ENCODE measurements at regions not wholly inside any gene's neighbourhood (a gene's known extent, or its start where the extent isn't known, plus 50 kb on each side); places are given as distances from the start of the nearest gene placed in this dataset.
"Not testable (repeated sequence)": the region's sequence is repeated elsewhere in the genome, so short reads cannot be mapped to it uniquely, and the experiment has no call there.

- TF ChIP-seq, protein P1, sequence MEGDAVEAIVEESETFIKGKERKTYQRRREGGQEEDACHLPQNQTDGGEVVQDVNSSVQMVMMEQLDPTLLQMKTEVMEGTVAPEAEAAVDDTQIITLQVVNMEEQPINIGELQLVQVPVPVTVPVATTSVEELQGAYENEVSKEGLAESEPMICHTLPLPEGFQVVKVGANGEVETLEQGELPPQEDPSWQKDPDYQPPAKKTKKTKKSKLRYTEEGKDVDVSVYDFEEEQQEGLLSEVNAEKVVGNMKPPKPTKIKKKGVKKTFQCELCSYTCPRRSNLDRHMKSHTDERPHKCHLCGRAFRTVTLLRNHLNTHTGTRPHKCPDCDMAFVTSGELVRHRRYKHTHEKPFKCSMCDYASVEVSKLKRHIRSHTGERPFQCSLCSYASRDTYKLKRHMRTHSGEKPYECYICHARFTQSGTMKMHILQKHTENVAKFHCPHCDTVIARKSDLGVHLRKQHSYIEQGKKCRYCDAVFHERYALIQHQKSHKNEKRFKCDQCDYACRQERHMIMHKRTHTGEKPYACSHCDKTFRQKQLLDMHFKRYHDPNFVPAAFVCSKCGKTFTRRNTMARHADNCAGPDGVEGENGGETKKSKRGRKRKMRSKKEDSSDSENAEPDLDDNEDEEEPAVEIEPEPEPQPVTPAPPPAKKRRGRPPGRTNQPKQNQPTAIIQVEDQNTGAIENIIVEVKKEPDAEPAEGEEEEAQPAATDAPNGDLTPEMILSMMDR (IDR thresholded peaks at IDR 0.05; ENCODE audit: insufficient read depth, low read length, poor library complexity, severe bottlenecking), result no peak
- Histone ChIP-seq H3K4me3 (ENCODE audit: low read depth, low read length) (no peak overlapping the region), H3K27me3 (ENCODE audit: control insufficient read depth, insufficient read depth, low read length) (no peaks in the 10 kb centered on the region), H3K36me3 (ENCODE audit: control insufficient read depth, insufficient read depth, low read length) (no peaks in the 10 kb centered on the region)
- DNase-seq (ENCODE audit: low read depth), result no peak
Observed at GRCh38 chr2:65914244-65914786, 481.9 kb upstream of the SPRED2 start.

DNA sequence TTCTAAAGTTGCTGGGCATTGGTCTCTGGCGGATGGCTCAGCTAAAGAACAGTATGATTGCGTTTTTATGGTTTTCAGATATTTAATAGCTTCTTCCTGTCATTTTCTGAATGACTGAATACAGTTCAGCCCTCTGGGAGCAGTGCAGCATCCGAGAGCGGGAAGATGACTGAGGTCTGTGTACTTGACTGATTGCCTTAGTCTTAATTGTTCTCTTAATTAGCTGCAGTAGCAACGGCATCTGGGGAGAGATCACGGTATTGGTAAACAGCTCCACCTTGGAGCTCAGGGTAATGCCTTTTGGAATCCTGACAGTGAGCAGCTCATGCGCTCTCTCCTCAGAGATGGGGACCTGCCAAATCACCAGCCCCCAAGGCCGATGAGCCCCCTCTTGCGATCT, 481.4 kb upstream of the SPRED2 start:
- Histone ChIP-seq H3K27me3 (ENCODE audit: control insufficient read depth, insufficient read depth, low read length) (no peaks in the 10 kb centered on the region), H3K36me3 (ENCODE audit: control insufficient read depth, insufficient read depth, low read length) (no peaks in the 10 kb centered on the region), H3K4me3 (ENCODE audit: low read depth, low read length) (no peak overlapping the region)
- TF ChIP-seq, protein P1 (IDR thresholded peaks at IDR 0.05; ENCODE audit: insufficient read depth, low read length, poor library complexity, severe bottlenecking), result no peak
- no peak for DNase-seq (ENCODE audit: low read depth)

GRCh38 chr2:65901756-65902155, 469.4 kb upstream of the SPRED2 start:
- Histone ChIP-seq H3K27me3 (ENCODE audit: control insufficient read depth, insufficient read depth, low read length) (no peaks in the 10 kb centered on the region), H3K4me3 (ENCODE audit: low read depth, low read length) (no peak overlapping the region), H3K36me3 (ENCODE audit: control insufficient read depth, insufficient read depth, low read length) (no peaks in the 10 kb centered on the region)
- TF ChIP-seq, protein P1 (IDR thresholded peaks at IDR 0.05; ENCODE audit: insufficient read depth, low read length, poor library complexity, severe bottlenecking), result no peak
- DNase-seq (ENCODE audit: low read depth), result no peak

- Histone ChIP-seq H3K27me3 (ENCODE audit: control insufficient read depth, insufficient read depth, low read length) (no peaks in the 10 kb centered on the region), H3K4me3 (ENCODE audit: low read depth, low read length) (no peak overlapping the region), H3K36me3 (ENCODE audit: control insufficient read depth, insufficient read depth, low read length) (no peaks in the 10 kb centered on the region)
- TF ChIP-seq, protein P1 (IDR thresholded peaks at IDR 0.05; ENCODE audit: insufficient read depth, low read length, poor library complexity, severe bottlenecking), result no peak
- no peak for DNase-seq (ENCODE audit: low read depth)
Observed at GRCh38 chr2:65896446-65896845, 464.0 kb upstream of the SPRED2 start.

DNA sequence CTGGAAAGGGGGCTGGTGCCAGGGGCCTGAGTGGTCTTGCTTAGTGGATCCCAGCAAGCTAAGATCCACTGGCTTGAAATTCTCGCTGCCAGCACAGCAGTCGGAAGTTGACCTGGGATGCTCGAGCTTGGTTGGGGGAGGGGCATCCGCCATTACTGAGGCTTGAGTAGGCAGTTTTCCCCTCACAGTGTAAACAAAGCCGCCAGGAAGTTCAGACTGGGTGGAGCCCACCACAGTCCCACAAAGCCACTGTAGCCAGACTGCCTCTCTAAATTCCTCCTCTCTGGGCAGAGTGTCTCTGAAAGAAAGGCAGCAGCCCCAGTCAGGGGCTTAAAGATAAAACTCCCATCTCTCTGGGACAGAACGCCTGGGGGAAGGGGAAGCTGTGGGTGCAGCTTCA, 457.7 kb upstream of the SPRED2 start:
- DNase-seq (ENCODE audit: low read depth); H3K27me3 ChIP-seq (ENCODE audit: control insufficient read depth, insufficient read depth, low read length); H3K36me3 ChIP-seq (ENCODE audit: control insufficient read depth, insufficient read depth, low read length); H3K4me3 ChIP-seq (ENCODE audit: low read depth, low read length): not testable (repeated sequence)

DNA sequence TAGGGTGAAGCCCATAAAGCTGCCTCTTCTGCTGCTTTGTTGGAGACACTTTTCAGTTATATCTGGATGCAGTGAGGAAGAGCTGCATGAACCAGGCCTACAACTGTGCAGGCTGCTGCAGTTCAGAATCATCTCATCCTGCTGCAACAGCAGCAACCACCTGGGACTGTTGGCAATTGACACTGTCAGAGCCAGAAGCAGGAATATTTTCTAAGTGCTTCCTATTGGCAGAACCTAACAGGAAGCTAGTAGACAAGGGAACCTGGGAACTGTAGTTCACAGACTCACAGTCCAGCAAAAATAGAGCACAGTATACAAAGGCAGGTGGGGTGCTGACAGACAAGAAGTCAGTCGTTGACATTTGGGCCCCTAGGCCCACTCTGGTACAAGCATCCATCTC, 452.9 kb upstream of the SPRED2 start:
- TF ChIP-seq, protein P1 (IDR thresholded peaks at IDR 0.05; ENCODE audit: insufficient read depth, low read length, poor library complexity, severe bottlenecking), result no peak
- Histone ChIP-seq H3K36me3 (ENCODE audit: control insufficient read depth, insufficient read depth, low read length) (no peaks in the 10 kb centered on the region), H3K27me3 (ENCODE audit: control insufficient read depth, insufficient read depth, low read length) (no peaks in the 10 kb centered on the region), H3K4me3 (ENCODE audit: low read depth, low read length) (no peak overlapping the region)
- no peak for DNase-seq (ENCODE audit: low read depth)

All from kidney epithelial cell (primary cell).